Limb (tissue), 2 donors: ENCODE measurements at regions not wholly inside any gene's neighbourhood (a gene's known extent, or its start where the extent isn't known, plus 50 kb on each side); places are given as distances from the start of the nearest gene placed in this dataset.
"Not testable (repeated sequence)": the region's sequence is repeated elsewhere in the genome, so short reads cannot be mapped to it uniquely, and the experiment has no call there.

Source experiments
- DNase-seq, 2 donors: peaks; one replicate each; pipeline ENCODE4 v3.0.0-alpha.2; 2016; ENCODE audit errors: extremely low spot score in 2 of 2

DNA sequence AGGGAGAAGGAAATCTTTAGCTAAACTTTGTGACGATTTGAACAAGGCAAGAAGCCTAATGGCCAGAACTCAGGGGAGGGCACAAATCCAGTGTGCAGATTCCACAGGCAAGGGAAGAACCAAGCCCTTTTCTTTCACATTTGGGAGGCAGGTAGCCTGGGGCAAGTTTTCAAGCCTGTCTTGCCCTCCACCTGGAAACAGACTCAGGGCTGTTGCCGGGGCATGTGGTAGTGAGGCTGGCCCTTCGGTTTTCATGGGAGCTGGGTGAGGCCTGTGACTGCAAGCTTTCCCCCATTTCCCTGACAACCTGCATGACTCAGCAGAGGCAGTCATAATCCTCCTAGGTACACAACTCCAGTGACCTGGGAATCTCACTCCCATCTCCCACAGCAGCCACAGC is 331.6 kb upstream of the ACTRT1 start:
- not testable (repeated sequence) for DNase-seq

DNA sequence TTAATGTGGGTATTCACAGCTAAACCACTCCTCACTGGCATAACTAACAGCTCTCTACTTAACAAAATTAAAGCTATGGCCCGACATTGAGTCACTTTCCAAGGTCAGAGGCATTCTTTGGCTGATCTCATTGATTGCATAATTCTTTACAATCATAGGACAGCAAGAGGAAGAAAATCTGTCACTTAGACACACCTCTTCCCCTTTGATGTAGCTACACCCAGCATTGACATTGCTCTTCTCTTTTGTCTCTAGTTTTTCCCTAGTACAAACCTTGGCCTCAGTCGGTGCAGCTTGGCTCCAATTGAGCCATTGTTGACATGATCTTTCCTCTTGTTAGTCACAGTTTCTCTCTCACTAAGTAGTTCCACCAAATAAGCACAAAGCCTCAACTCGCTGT is 313.3 kb upstream of the ACTRT1 start:
- no peak for DNase-seq

DNA sequence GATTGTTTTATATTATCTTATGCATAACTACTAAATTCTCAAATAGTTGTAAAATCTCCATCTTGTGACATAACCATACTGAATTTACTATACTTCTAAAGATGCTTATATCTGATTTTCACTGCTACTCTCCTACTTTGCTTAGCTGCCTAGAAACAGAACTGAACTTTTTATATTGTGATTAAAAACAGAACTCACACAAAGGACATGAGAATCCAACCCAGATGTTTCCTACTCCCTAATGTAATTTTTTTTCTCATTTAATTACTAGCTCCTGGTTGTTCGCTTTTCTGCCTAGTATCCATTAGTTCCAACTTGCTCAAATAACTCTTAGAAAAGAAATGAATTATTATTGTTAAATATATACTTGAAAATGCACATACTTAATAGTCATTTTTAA is 283.5 kb upstream of the ACTRT1 start:
- no peak for DNase-seq

DNA sequence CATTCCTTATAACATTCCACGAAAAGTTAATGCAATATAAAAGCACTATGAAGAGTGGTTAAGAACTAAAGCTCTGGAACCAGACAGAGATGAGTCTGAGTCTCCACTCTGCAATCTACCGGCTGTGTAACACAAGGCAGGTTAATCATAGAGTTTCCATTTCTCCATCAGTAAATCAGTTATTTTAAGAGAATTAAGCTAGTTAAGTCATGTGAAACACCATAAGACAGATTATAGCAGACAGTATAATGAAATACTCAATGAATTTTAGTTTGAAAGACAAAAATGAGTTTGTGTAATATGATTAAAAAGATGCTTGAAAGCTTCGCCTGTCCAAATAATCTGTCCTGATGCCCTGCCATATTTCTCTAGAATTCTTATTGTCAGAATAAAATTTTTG is 282.6 kb upstream of the ACTRT1 start:
- no peak for DNase-seq

DNA sequence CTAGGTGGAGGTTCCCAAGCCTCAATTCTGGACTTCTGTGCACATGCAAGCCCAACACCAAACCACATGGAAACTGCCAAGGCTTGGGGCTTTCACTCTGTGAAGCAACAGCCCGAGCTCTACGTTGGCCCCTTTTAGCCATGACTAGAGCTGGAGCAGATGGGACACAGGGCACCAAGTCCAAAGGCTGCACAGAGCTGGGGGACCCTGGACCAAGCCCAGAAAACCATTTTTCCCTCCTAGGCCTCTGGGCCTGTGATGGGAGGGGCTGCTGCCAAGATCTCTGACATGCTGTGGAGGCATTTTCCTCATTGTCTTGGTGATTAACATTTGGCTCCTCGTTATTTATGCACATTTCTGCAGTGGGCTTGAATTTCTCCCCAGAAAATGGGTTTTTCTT is 258.7 kb upstream of the ACTRT1 start:
- DNase-seq: no peak

DNA sequence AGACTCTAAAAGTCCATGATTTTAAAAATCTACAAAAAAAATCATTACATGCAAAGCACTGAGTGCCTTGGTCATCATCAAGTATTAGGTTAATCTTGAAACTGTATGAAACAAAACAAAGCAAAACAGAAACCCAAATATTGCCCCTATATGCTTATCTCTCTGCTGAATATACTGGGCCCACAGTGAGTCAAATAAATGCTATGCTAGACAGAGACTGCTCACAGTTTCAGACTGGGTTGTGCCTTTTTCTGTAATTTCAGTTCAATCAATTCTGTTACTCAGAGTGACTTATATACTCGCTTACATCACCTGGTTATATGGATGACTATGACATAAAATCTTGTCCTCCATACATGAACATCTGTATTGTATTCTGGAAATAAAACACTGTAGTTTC is 257.1 kb upstream of the ACTRT1 start:
- DNase-seq: no peak

DNA sequence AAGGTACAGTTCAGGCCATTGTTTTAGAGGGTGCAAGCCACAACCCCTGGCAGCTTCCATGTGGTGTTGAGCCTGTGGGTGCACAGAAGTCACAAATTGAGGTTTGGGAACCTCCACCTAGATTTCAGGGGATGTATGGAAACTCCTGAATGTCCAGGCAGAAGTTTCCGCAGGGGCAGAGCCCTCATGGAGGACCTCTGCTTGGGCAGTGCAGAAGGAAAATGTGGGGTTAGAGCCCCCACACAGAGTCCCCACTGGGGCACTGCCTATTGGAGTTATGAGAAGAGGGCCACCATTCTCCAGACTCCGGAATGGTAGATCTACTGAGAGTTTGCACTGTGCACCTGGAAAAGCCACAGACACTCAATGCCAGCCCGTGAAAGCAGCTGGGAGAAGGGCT is 242.0 kb upstream of the ACTRT1 start:
- no peak for DNase-seq

DNA sequence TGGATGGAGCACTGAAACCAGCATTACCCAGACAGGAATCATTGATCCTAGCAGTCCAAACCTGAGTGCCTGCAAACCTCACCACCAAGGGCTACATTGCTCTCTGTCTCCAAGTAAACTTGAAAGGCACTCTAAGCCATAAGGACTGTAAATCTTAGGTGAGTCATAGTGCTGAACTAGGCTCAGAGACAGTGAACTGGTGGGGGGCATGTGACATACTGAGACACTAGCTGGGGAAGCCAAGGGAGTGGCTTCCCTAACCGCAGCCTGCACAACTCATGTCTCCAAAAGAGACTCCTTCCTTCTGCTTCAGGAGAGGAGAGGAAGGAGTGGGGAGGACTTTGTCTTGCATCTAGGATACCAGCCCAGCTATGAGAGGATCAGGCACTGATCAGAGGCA is 235.5 kb upstream of the ACTRT1 start:
- no peak for DNase-seq

DNA sequence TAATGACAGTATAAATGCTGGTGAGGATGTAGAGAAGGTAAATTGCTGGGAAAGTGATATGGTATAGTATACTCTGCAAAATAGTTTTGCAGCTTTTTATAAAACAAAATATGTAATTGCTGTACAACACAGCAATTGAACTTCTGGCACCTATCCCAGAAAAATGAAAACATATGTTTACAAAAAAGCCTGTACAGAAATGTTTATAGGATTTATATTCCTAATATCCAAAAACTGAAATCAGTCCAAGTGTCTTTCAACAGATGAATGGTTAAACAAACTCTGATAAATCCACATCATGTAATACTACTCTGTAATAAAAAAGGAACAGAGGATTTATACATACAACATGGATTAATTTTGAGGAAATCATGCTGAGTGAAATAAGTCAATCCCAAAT is 198.4 kb upstream of the ACTRT1 start:
- no peak for DNase-seq

DNA sequence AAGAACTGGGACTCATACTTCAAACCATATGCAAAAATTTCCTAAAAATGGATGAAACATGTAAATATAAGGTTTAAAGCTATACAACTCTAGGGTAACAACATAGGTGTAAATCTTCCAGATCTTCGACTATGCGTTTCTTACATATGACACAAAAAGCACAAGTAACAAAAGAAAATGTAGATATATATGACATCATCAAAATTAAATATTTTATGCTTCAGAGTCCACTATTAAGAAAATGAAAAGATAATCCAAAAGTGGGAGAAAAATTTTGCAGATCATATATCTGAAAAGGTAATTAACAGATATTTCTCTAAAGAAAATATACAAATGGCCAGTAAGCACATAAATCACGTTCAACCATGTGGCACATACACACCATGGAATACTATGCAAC is 164.2 kb upstream of the ACTRT1 start:
- no peak for DNase-seq

DNA sequence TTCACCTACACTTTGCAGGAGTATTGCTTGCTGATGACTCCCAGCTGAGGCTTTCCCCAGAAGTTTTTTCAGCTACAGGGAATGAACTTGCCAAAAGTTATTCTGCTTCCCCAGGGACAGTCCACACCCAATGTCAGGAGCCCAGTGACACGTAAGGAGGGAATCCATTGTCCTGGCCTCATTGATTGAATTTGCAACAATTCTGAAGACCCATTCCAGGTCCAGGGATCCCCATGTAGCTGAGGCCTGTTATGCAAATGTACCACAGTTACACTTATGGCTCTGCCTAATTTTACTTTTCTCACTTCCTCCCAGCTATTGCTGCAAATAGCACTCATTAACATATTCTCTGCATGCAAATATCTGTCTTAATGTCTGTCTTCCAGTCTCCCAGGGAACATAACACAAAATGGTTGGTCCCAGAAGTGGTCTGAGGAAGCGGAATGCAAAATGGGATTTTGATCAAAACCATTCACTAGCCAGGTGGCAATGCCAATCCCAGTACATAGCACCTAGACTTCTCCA is 113.7 kb upstream of the ACTRT1 start:
- DNase-seq: no peak

DNA sequence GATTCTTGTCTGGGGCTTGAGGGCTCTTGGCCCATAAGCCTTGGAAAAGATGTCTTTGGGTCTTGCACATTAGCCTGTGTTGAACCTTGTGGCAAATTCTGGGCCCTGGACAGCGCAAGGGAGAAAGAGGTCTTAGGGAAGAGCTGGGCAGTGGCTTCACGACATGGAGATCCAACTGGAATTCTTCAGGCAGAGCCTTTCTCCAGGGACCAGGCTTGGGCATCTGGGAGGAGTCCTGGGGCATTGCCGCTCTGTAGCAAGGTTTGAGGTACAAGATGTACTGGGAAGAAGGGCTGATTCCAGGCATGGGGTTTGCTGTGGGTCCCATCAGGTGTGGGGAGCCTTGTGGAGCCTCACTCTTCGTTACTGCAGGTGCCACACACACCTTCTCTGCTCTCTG is 104.0 kb upstream of the ACTRT1 start:
- DNase-seq: no peak

DNA sequence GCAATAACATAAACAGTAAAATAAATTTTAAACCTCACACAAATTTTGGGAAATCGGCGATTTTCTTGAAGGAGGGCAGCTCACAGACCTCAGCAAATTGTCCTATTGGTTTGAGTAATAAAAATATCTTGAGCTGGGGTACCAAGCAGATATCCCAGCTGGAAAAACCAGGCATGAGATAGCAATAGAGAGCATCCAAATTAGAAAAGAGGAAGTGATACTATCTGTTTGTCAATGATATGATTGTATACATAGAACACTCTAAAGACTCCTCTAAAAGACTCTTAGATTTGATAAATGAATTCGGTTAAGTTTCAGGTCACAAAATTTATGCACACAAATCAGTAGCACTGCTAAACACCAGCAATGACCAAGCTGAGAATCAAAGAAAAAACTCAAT is 90.5 kb upstream of the ACTRT1 start:
- DNase-seq: no peak

DNA sequence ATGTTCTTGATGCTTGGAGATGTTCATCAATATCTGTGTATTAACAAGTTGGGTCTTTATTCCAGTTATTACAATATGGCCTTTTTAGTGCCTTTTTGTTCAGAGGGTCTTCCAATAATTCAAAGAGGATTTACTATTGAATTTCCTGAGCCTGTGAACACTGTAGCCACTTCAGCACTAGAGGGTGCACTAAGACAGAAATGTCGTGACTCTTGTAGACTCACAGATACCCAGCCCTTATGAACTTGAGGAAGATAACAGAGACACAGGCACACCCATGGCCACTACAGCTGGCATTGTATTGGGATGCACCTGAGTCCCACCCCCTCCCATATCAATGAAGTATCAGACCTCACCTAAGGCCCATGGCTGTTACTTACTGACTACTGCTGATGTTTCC is 54.4 kb upstream of the ACTRT1 start:
- no peak for DNase-seq

DNA sequence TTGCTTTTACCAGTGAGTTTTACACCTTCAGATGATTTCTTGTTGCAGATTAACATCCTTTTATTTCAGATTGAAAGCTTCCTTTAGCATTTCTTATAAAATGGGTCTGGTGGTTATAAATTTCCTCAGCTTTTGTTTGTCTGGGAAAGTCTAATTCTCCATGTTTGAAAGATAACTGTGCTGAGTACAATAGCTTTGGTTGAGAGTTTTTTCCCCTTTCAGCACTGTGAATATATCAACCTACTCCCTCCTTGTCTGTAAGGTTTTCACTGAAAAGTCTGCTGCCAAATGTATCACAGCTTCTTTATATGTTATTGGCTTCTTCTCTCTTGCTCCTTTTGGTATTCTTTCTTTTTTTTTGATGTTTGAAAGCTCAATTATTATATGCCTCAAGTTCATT is 53.5 kb upstream of the ACTRT1 start:
- DNase-seq: no peak
